ENCODE measurements at regions not wholly inside any gene's neighbourhood (a gene's known extent, or its start where the extent isn't known, plus 50 kb on each side); places are given as distances from the start of the nearest gene placed in this dataset.

- H3K4me1 ChIP-seq (replicated peaks in 1 of 2; ENCODE audit: control insufficient read depth in 2 of 2, insufficient read depth in 2 of 2, low read length in 2 of 2), result no peaks in the 10 kb centered on the region
- no peak overlapping the region for H3K27ac ChIP-seq (ENCODE audit: extremely low read depth, low read depth, low read length)
- H3K9me3 ChIP-seq (replicated peaks; ENCODE audit: control insufficient read depth, insufficient read depth, low read depth, low read length), result no peaks in the 10 kb centered on the region
- no peak overlapping the region for H3K4me3 ChIP-seq
- no peaks in the 10 kb centered on the region for H3K27me3 ChIP-seq (ENCODE audit: control insufficient read depth in 2 of 2, insufficient read depth in 2 of 2, low read length in 2 of 2)
- in situ Hi-C loops (cut with MboI), result no loop called here
- CTCF ChIA-PET (ENCODE audit: low intra/inter-chr PET ratio), result no interaction called here
- no peaks in the 10 kb centered on the region for H3K79me2 ChIP-seq (ENCODE audit: control insufficient read depth, insufficient read depth, low read length)
- POLR2A ChIA-PET, result no interaction called here
- no peaks in the 10 kb centered on the region for H4K20me1 ChIP-seq (replicated peaks; ENCODE audit: control insufficient read depth, insufficient read depth, low read length)
- DNase-seq (ENCODE audit: extremely low read depth in 1 of 4, low spot score in 3 of 4) (no peak), FAIRE-seq (no peak), ATAC-seq (no peak)
- no peaks in the 10 kb centered on the region for H3K9me1 ChIP-seq (ENCODE audit: control insufficient read depth, insufficient read depth, low read length)
- no peak overlapping the region for H3K4me2 ChIP-seq (ENCODE audit: insufficient read depth, low read length)
- TF ChIP-seq KAT8 (IDR thresholded peaks at IDR 0.05; ENCODE audit: low read depth) (no peak), MCM5 (IDR thresholded peaks at IDR 0.05; ENCODE audit: low read depth) (no peak), SMARCA5 (IDR thresholded peaks at IDR 0.05) (no peak), CCAR2 (IDR thresholded peaks at IDR 0.05; ENCODE audit: low read depth, low read length) (no peak), YY1 (IDR thresholded peaks at IDR 0.05; ENCODE audit: borderline replicate concordance in 1 of 3, control insufficient read depth in 1 of 3, extremely low read depth in 1 of 3, insufficient read depth in 3 of 3, insufficient read length in 1 of 3, insufficient replicate concordance in 2 of 3, low read depth in 1 of 3, low read length in 2 of 3) (no peak), KLF16 (IDR thresholded peaks at IDR 0.05) (no peak), HDAC1 (IDR thresholded peaks at IDR 0.05) (no peak), RNF2 (IDR thresholded peaks at IDR 0.05) (no peak), TRIM24 (IDR thresholded peaks at IDR 0.05) (no peak), E2F4 (CRISPR knock-in tag; IDR thresholded peaks at IDR 0.05; ENCODE audit: low read depth) (no peak), ZNF696 (CRISPR knock-in tag; conservative IDR thresholded peaks at IDR 0.05) (no peak), CCNT2 (IDR thresholded peaks at IDR 0.05; ENCODE audit: borderline replicate concordance, extremely low read depth, insufficient read length, low read depth, low read length) (no peak)
- intact Hi-C loops (cut with micrococcal nuclease), result no loop called here
- WGBS (ENCODE audit: insufficient coverage, low coverage, missing lambda C conversion rate), result 9% methylated on average over 1 of the region's 1 CpG
- no peak overlapping the region for H2AFZ ChIP-seq (ENCODE audit: low read depth, low read length)
- no TSS peak for BruUV-seq (replicated peaks)
- no peak overlapping the region for H3K9ac ChIP-seq (ENCODE audit: insufficient read depth in 1 of 2, low read depth in 2 of 2, low read length in 2 of 2)
- no peaks in the 10 kb centered on the region for H3K36me3 ChIP-seq (ENCODE audit: control insufficient read depth, insufficient read depth, low read length)
Measured at GRCh38 chr5:155629597-155629996, 616.0 kb downstream of the KIF4B start.
